WTC11 (cell line): ENCODE measurements at regions not wholly inside any gene's neighbourhood (a gene's known extent, or its start where the extent isn't known, plus 50 kb on each side); places are given as distances from the start of the nearest gene placed in this dataset.

Experiments
- ATAC-seq: fragments of 200-7000 bp; cut with Tn5 transposase; 2 replicates; pipeline ENCODE4 v1.10.0; 2021; ENCODE audit warnings: mild to moderate bottlenecking, moderate library complexity
- CTCF ChIA-PET: fragments of 300-600 bp; sonication (Branson Sonifier 250); formaldehyde crosslinking; loops from one replicate; lab custom pipeline; 2021; ENCODE audit warnings: antibody characterized with exemption; lab: Charles Lee
- POLR2A ChIA-PET: fragments of 350-600 bp; sonication (Branson Sonifier 250); formaldehyde crosslinking; loops from one replicate; lab custom pipeline; 2021; ENCODE audit warnings: antibody characterized with exemption; lab: Charles Lee
- DNase-seq: peaks from one replicate; pipeline ENCODE4 v3.0.0; 2021; ENCODE audit warnings: low spot score
- H3K27ac Mint-ChIP-seq: 2 replicates; pipeline ENCODE4 v1.8.0; 2021; ENCODE audit warnings: mixed read lengths
- H3K27me3 Mint-ChIP-seq: 2 replicates; pipeline ENCODE4 v1.8.0; 2021; ENCODE audit warnings: low read depth, mild to moderate bottlenecking, moderate library complexity, mixed read lengths
- H3K36me3 Mint-ChIP-seq: 2 replicates; pipeline ENCODE4 v1.8.0; 2021; ENCODE audit warnings: mixed read lengths
- H3K4me1 Mint-ChIP-seq: 2 replicates; pipeline ENCODE4 v1.8.0; 2022; ENCODE audit warnings: mixed read lengths
- H3K4me3 Mint-ChIP-seq: 2 replicates; pipeline ENCODE4 v1.8.0; 2021; ENCODE audit warnings: mild to moderate bottlenecking, moderate library complexity, mixed read lengths
- H3K9me3 Mint-ChIP-seq: 2 replicates; pipeline ENCODE4 v1.8.0; 2021; ENCODE audit warnings: mixed read lengths
- AFF4 ChIP-seq: sonication (generic); formaldehyde crosslinking; IDR thresholded peaks from 2 replicates; pipeline ENCODE4 v1.8.1; 2023; ENCODE audit warnings: mild to moderate bottlenecking, missing genetic modification reagents, borderline replicate concordance
- CDX4 ChIP-seq: fragments of 250-450 bp; sonication (Bioruptor Pico); IDR thresholded peaks from 2 replicates; pipeline ENCODE4 v1.9.0; 2021; ENCODE audit warnings: moderate library complexity, mild to moderate bottlenecking, inconsistent platforms, borderline replicate concordance
- E2F1 ChIP-seq: sonication (generic); formaldehyde crosslinking; IDR thresholded peaks from 2 replicates; pipeline ENCODE4 v1.8.0; 2022; ENCODE audit warnings: mild to moderate bottlenecking, missing genetic modification reagents
- E2F4 ChIP-seq: sonication (generic); formaldehyde crosslinking; IDR thresholded peaks from 2 replicates; pipeline ENCODE4 v1.8.1; 2022; ENCODE audit warnings: low read depth, mild to moderate bottlenecking, moderate library complexity, missing genetic modification reagents, borderline replicate concordance
- ERG ChIP-seq: fragments of 250-450 bp; sonication (Bioruptor Pico); IDR thresholded peaks from 2 replicates; pipeline ENCODE4 v1.8.0; 2021; ENCODE audit warnings: mild to moderate bottlenecking
- FOXJ3 ChIP-seq: sonication (generic); formaldehyde crosslinking; IDR thresholded peaks from 2 replicates; pipeline ENCODE4 v1.9.0; 2021; ENCODE audit warnings: missing genetic modification reagents, mild to moderate bottlenecking, borderline replicate concordance
- GRHL2 ChIP-seq: fragments of 250-450 bp; sonication (Bioruptor Pico); IDR thresholded peaks from 2 replicates; pipeline ENCODE4 v1.8.0; 2022; ENCODE audit warnings: mild to moderate bottlenecking, moderate library complexity; ENCODE audit not compliant: insufficient replicate concordance, severe bottlenecking
- GTF2I ChIP-seq: fragments of 250-450 bp; sonication (Bioruptor Pico); conservative IDR thresholded peaks from 2 replicates; pipeline ENCODE4 v1.4.0; 2021; ENCODE audit warnings: mild to moderate bottlenecking
- JAZF1 ChIP-seq: fragments of 250-450 bp; sonication (Bioruptor Pico); IDR thresholded peaks from 2 replicates; pipeline ENCODE4 v1.9.0; 2021; ENCODE audit warnings: moderate library complexity, mild to moderate bottlenecking, inconsistent platforms
- MAX ChIP-seq: sonication (generic); formaldehyde crosslinking; IDR thresholded peaks from 2 replicates; pipeline ENCODE4 v1.8.0; 2022; ENCODE audit warnings: mild to moderate bottlenecking, missing genetic modification reagents
- MXD4 ChIP-seq: fragments of 250-450 bp; sonication (Bioruptor Pico); IDR thresholded peaks from 2 replicates; pipeline ENCODE4 v1.8.0; 2021; ENCODE audit warnings: mild to moderate bottlenecking, moderate library complexity, borderline replicate concordance
- NR2C2 ChIP-seq: sonication (generic); formaldehyde crosslinking; IDR thresholded peaks from 2 replicates; pipeline ENCODE4 v1.8.0; 2022; ENCODE audit warnings: mild to moderate bottlenecking, missing genetic modification reagents
- PRDM15 ChIP-seq: sonication (generic); formaldehyde crosslinking; IDR thresholded peaks from 2 replicates; pipeline ENCODE4 v1.8.0; 2022; ENCODE audit warnings: missing genetic modification reagents
- RELA ChIP-seq: sonication (generic); formaldehyde crosslinking; IDR thresholded peaks from 2 replicates; pipeline ENCODE4 v1.8.1; 2022; ENCODE audit warnings: missing genetic modification reagents, mild to moderate bottlenecking, borderline replicate concordance
- SMAD4 ChIP-seq: sonication (generic); formaldehyde crosslinking; IDR thresholded peaks from 2 replicates; pipeline ENCODE4 v1.8.0; 2022; ENCODE audit warnings: mild to moderate bottlenecking, missing genetic modification reagents
- SP1 ChIP-seq: sonication (generic); formaldehyde crosslinking; conservative IDR thresholded peaks from 2 replicates; pipeline ENCODE4 v1.8.1; 2022; ENCODE audit warnings: missing genetic modification reagents
- TP53 ChIP-seq: sonication (generic); formaldehyde crosslinking; IDR thresholded peaks from 2 replicates; pipeline ENCODE4 v1.8.1; 2023; ENCODE audit warnings: mild to moderate bottlenecking, missing genetic modification reagents
- ZBTB43 ChIP-seq: sonication (generic); formaldehyde crosslinking; IDR thresholded peaks from 2 replicates; pipeline ENCODE4 v1.8.1; 2023; ENCODE audit warnings: mild to moderate bottlenecking, missing genetic modification reagents
- ZMAT4 ChIP-seq: fragments of 250-450 bp; sonication (Bioruptor Pico); IDR thresholded peaks from 2 replicates; pipeline ENCODE4 v1.9.0; 2021; ENCODE audit warnings: mild to moderate bottlenecking
- ZNF232 ChIP-seq: sonication (generic); formaldehyde crosslinking; IDR thresholded peaks from 2 replicates; pipeline ENCODE4 v1.8.0; 2022; ENCODE audit warnings: mild to moderate bottlenecking, missing genetic modification reagents
- ZNF317 ChIP-seq: sonication (generic); formaldehyde crosslinking; IDR thresholded peaks from 2 replicates; pipeline ENCODE4 v1.8.1; 2023; ENCODE audit warnings: low read depth, mild to moderate bottlenecking, moderate library complexity, missing genetic modification reagents, borderline replicate concordance

- peak overlapping the region; percentile 50 for H3K4me3 Mint-ChIP-seq
- H3K36me3 Mint-ChIP-seq: no peaks in the 10 kb centered on the region
- peaks cover 4% of the 10 kb centered on the region; the same call in 1 of the 2 replicates for H3K9me3 Mint-ChIP-seq
- H3K27ac Mint-ChIP-seq: no peak overlapping the region
- peaks cover 32% of the 10 kb centered on the region for H3K27me3 Mint-ChIP-seq
- ChIA-PET CTCF (interaction anchor here (0.6 to 2.4 kb wide), 20 partner anchors 9 to 622 kb away, joined by 3 to 19 read pairs (median 4); no protein-coding TSS in a partner anchor), POLR2A (interaction anchor here (0.6 kb wide), 1 partner anchor 929 kb away, joined by 5 read pairs; no protein-coding TSS in a partner anchor)
- peak; percentile 89 for DNase-seq
- H3K4me1 Mint-ChIP-seq: peaks cover 23% of the 10 kb centered on the region
- ATAC-seq: peak; percentile 93
- TF ChIP-seq TP53 (CRISPR knock-in tag) (peak; percentile 67; the same call in 1 of the 2 replicates), E2F1 (CRISPR knock-in tag) (no peak), E2F4 (CRISPR knock-in tag) (no peak), RELA (peak; percentile 67; the same call in 1 of the 2 replicates), ZNF317 (CRISPR knock-in tag) (no peak), ERG (CRISPR knock-in tag) (peak; percentile 73; the same call in 1 of the 2 replicates), SMAD4 (CRISPR knock-in tag) (no peak), JAZF1 (CRISPR knock-in tag) (no peak), NR2C2 (CRISPR knock-in tag) (no peak), FOXJ3 (CRISPR knock-in tag) (no peak), MAX (peak; percentile 98), ZMAT4 (CRISPR knock-in tag) (no peak), ZBTB43 (CRISPR knock-in tag) (peak; percentile 90; the same call in 1 of the 2 replicates), MXD4 (CRISPR knock-in tag) (no peak), AFF4 (CRISPR knock-in tag) (no peak), ZNF232 (CRISPR knock-in tag) (no peak), GTF2I (no peak), CDX4 (CRISPR knock-in tag) (no peak), PRDM15 (0 out of 2 replicates have a peak, but pooled peaks have one; percentile 16), SP1 (CRISPR knock-in tag) (peak; percentile 63; the same call in 1 of the 2 replicates), GRHL2 (CRISPR knock-in tag) (no peak)
These were observed 73.9 kb downstream of the CXCL12 start for GRCh38 chr10:44310762-44311562.
